ENCODE measurements at regions not wholly inside any gene's neighbourhood (a gene's known extent, or its start where the extent isn't known, plus 50 kb on each side); places are given as distances from the start of the nearest gene placed in this dataset.

DNA sequence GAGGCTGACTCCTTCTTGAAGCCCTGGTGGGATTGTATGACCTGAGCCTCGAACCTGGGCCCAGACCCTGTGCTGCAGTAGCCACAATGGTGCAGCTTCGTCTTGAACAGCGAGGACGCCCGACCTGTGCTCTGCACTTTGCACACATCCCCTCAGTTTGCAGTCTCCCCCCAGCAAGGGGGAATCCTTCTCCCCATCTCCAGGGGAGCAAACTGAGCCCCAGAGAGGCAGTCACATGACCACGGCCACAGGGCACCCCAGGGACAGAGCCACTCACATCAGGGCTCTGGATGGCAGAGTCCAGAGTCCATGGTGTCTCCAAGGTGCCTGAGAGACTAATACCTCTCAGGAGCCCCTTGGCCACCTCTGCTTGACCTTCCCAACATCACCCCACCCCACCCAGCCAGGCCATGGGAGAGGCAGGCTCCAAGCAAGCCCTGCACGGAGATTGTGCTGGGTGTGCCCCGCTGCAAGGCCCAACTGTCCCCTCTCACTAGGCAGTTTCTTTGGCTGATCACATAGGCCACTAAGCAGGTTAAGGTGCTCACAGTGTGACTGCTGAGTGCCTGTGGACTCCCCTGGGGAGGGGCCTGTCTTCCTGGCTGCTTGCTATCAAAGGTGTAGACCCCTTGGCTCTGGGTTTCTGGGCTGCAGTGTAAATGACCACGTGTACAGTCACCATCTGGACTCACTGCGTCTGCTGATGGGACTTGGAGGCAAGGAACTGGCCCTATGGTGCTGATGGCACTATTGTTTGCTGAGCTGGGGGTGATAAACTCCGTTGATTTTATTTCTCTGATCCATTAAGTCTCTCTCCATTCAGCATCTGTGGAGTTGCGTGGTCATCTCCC lies 398.1 kb downstream of the MATN1 start:
- DNase-seq, result no peak

- no peak for DNase-seq
Measured at GRCh38 chr1:30324251-30325084, 398.9 kb downstream of the MATN1 start.

DNA sequence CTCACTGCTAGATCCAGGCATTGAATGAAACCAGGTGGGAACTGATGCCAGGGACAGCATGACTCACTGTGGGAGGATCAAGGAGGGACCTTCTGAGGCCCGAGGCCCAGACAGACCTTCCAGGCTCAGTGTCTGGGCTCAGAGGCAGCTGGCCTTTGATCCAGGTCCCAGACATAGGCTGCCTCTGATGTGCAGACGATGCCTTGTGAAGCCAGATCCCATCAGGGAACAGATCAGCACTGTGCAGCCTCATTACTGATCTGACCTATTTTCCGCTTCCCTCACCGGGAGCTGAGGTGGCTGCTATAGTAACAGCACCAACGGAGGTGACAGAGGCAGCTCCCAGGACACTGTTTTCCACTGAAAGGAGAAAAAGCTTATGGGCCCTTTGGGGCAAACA lies 399.5 kb downstream of the MATN1 start:
- no peak for DNase-seq

- no peak for DNase-seq
Measured at GRCh38 chr1:30323352-30323751, 400.0 kb downstream of the MATN1 start.

- no peak for DNase-seq
Measured at GRCh38 chr1:30322859-30323257, 400.5 kb downstream of the MATN1 start.

GRCh38 chr1:30321996-30322858 lies 401.2 kb downstream of the MATN1 start:
- no peak for DNase-seq

DNA sequence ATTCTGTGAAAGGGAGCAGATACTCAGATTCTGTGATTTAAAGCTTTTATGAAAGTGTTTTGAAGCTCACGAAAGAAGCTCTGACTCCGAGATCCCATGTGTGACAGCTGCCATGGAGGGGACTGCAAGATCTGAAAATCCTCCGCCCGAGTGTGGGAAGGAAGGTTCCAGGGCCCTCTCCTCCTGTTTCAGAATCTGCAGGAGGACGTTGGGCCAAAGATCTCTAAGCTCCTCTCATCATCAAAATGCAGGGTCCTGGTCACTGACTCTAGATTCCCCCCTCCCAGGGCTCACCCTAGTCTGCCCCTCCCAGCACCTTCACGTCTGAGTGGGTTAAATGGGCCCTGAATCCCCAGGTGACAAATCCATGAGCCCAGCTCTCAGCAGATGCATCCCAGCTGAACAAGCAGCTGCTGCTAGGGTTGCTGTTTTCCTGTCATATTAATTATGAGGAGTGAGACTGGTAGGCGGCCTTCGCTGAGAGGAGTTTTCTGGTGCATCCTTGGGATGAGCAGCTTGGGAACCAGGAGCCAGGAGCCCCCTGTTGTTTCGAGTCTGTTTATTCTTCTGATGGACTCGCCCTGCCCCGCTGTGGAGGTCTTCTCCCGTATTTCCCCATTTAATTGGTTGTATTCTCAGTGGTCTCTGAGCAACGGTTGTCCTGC lies 402.0 kb downstream of the MATN1 start:
- peak; percentile 84 to 86 for DNase-seq

- DNase-seq, result peak; percentile 17 to 46
Measured at GRCh38 chr1:30320581-30320890, 402.8 kb downstream of the MATN1 start.

DNA sequence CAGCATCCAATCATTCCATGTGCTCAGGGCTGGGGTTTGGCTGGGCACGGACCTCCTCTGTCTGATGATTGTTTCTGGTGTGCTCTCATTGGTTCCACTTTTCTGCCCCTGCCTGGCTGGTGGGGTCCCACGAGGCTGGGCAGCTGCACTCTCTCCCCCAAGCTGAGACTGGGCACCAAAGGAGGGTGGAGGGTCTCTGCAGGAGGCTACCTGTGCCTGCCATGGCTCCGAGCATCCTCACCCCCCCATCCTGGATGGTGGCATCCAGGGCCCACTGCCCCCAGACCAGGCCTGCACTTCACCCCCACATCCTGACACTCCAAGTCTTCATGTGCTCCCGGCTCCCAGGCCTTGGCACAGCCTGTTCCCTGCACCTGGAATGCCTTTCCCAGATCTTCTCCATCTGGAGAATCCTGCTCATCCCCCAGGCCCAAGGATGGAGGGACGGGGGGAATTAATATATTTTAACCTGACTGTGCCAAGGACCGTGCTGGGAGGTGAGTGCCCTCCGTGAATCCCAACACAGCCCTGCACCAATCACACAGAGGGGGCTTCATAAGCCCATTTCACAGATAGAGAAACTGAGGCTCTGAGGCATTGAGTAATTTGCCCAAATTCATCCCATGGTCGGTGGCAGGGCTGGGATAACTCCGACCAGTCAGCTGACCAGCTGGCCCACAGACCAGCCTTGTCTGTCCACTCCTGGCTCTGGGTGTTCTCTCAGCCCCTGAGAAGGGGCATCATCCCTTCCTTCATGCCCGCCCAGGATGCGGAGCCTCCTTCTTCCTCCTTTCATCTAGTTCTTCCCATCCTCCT lies 403.4 kb downstream of the MATN1 start:
- DNase-seq, result no peak

DNA sequence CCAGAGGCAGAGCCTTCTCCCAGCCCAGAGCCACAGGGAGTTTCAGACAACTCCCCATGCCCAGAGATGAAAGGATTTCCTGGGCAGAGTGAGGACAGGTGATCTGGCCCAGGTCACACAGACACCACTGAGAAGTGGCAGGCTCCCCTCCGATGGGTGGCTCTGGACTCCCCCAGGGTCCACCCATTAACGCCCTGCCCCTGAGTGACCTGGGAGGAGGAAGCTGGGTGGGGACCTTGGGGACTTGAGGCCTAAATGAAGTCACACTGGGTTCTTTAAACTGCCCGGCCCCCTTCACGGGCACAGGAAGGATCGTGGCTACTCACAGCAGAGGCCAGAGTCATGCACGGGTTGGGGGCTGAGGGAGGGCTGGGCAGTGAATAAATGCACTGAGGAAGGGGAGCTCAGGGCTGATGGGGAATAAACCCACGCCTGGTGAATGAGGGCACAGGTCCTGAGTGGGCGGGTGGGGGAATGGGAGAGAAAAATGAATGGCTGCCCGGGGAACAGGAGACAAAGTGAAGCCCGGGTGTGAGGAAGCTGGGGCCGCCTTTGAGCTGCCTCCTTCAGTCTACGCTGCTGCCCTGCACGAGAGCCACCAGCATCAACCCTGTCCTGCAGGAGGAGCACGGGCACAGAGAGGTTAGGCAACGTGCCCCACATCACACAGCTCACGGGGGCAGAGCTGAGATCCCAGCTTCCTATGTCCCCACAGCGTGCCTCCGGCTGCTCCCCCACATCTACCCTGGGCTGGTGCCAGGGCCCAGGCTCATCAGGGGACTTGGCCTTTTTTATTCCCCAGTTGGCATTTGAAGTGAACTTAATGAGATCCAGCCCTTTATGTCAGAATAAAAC lies 404.3 kb downstream of the MATN1 start:
- no peak for DNase-seq

GRCh38 chr1:30318413-30318812 lies 405.0 kb downstream of the MATN1 start:
- no peak for DNase-seq

GRCh38 chr1:30317921-30318320 lies 405.5 kb downstream of the MATN1 start:
- no peak for DNase-seq

GRCh38 chr1:30316056-30316455 lies 407.3 kb downstream of the MATN1 start:
- DNase-seq, result no peak

- peak; percentile 79 to 85 for DNase-seq
Measured at GRCh38 chr1:30315185-30315960, 408.0 kb downstream of the MATN1 start.

- DNase-seq, result no peak
Measured at GRCh38 chr1:30314591-30314990, 408.8 kb downstream of the MATN1 start.

DNA sequence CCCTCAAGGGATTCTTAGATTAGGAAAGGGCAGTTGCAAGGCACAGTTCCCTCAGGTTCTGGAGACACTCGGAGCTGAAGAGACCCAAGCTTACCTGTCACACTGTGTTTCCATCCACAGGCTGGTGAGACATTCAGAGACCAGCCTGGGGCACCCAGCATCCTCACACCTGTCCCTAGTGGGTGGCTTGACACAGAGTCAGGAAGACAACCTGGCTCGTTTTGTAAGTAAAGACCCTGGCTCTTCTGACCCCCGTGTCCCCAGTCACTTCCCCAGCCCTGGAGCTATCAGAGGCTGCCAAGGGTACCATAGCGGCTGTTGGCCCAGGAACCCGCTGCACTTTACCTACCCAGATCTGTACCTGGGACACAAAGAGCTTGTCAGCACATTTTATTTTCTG lies 409.8 kb downstream of the MATN1 start:
- no peak for DNase-seq

DNA sequence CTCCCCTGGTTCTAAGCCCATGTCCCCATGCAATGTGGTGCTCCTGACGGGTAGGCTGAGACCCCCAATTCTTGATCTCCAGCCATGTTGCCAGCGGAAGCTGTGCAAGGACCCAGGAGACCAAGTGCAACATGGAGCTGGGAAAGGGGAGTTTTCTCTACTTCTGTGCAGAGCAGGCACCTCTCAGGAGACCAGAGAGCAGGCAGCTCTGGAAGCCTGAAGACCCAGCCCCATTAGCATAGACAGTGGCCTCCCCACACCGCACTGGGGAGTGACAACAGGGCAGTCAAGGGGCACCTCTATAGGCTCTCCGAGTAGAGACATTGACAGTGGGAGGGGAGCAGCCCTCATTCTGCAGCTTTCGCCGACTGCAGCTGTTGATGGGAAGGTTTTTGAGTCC lies 410.2 kb downstream of the MATN1 start:
- no peak for DNase-seq

DNA sequence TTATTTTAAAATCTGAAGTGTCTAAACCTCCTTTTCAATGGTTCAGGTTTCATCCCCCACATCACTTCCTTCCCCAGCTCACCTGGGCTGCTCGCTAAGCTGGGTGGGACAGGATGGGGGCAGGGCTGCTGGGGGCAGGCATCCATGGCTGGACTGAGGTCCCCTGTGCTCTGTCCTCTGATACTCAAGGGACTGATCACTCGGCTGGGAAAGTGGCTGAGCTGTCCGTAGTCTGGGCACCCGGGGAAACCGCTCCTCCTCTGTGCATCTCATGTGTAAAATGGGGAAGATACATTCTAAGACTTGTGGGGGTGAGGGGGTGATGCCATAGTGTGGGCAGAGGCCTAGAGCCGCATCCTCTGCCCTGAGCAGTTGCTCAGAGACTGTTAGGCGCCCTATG lies 411.2 kb downstream of the MATN1 start:
- DNase-seq, result no peak

GRCh38 chr1:30311749-30312148 lies 411.6 kb downstream of the MATN1 start:
- DNase-seq, result no peak
